HEK293 (cell line): ENCODE measurements at regions not wholly inside any gene's neighbourhood (a gene's known extent, or its start where the extent isn't known, plus 50 kb on each side); places are given as distances from the start of the nearest gene placed in this dataset.

Experiments used
- CTCF ChIA-PET: fragments of 350-600 bp; formaldehyde crosslinking; extraction: SDS; loops from one replicate; lab custom pipeline; 2021; ENCODE audit warnings: antibody characterized with exemption; lab: Yijun Ruan, JAX
- POLR2A ChIA-PET: fragments of 300-600 bp; formaldehyde crosslinking; extraction: SDS; loops from one replicate; lab custom pipeline; 2020; ENCODE audit warnings: antibody characterized with exemption, inconsistent platforms; lab: Yijun Ruan, JAX
- H3K27ac ChIP-seq: fragments of 200-500 bp; sonication (Bioruptor generic); 2 replicates; pipeline ENCODE4 v1.5.1; 2014; ENCODE audit warnings: low read depth, low read length, control low read depth, inconsistent platforms; ENCODE audit errors: extremely low read depth
- H3K36me3 ChIP-seq, 2 experiments: fragments of 200-500 bp in 1 of 2; sonication (Bioruptor generic) in 1 of 2; 1 replicate in 1 of 2; 2 replicates in 1 of 2; pipeline ENCODE4 v1.5.1; 2014 to 2017; ENCODE audit warnings: inconsistent platforms in 2 of 2, low read length in 2 of 2; ENCODE audit not compliant: control insufficient read depth in 2 of 2, insufficient read depth in 1 of 2
- H3K4me1 ChIP-seq: fragments of 200-500 bp; sonication (Bioruptor generic); 2 replicates; pipeline ENCODE4 v1.5.1; 2014; ENCODE audit warnings: mild to moderate bottlenecking, low read length, inconsistent platforms; ENCODE audit not compliant: control insufficient read depth, insufficient read depth
- H3K4me3 ChIP-seq: 2 replicates; pipeline ENCODE4 v1.5.1; 2011; ENCODE audit warnings: low read depth, mild to moderate bottlenecking, control low read depth, low read length, moderate library complexity
- H3K9me3 ChIP-seq: fragments of 200-500 bp; sonication (Bioruptor generic); 2 replicates; pipeline ENCODE4 v1.5.1; 2014; ENCODE audit warnings: low read depth, low read length, inconsistent platforms; ENCODE audit not compliant: control insufficient read depth, insufficient read depth
- FEZF1 ChIP-seq: fragments of 450-650 bp; formaldehyde crosslinking; IDR thresholded peaks from 2 replicates; pipeline ENCODE4 v1.5.1; 2016; ENCODE audit warnings: missing biosample characterization, missing genetic modification characterization
- GFI1B ChIP-seq: fragments of 450-650 bp; formaldehyde crosslinking; IDR thresholded peaks from 2 replicates; pipeline ENCODE4 v1.5.1; 2016; ENCODE audit warnings: missing biosample characterization, missing genetic modification characterization
- SP2 ChIP-seq: fragments of 450-650 bp; formaldehyde crosslinking; IDR thresholded peaks from 2 replicates; pipeline ENCODE4 v1.5.1; 2016; ENCODE audit warnings: missing biosample characterization, missing genetic modification characterization
- YY1 ChIP-seq: fragments of 450-650 bp; formaldehyde crosslinking; IDR thresholded peaks from 2 replicates; pipeline ENCODE4 v1.5.1; 2018; ENCODE audit warnings: missing biosample characterization, missing genetic modification characterization
- ZBTB21 ChIP-seq: fragments of 450-650 bp; formaldehyde crosslinking; IDR thresholded peaks from 2 replicates; pipeline ENCODE4 v1.5.1; 2017; ENCODE audit warnings: missing biosample characterization, missing genetic modification characterization
- ZBTB7A ChIP-seq: fragments of 450-650 bp; formaldehyde crosslinking; IDR thresholded peaks from 2 replicates; pipeline ENCODE4 v1.5.1; 2016; ENCODE audit warnings: low read depth, missing biosample characterization, missing genetic modification characterization
- ZNF112 ChIP-seq: fragments of 450-650 bp; formaldehyde crosslinking; IDR thresholded peaks from 2 replicates; pipeline ENCODE4 v1.5.0; 2017; ENCODE audit warnings: missing biosample characterization, missing genetic modification characterization
- ZNF223 ChIP-seq: fragments of 450-650 bp; formaldehyde crosslinking; IDR thresholded peaks from 2 replicates; pipeline ENCODE4 v1.5.1; 2016; ENCODE audit warnings: missing biosample characterization, missing genetic modification characterization
- ZNF341 ChIP-seq: fragments of 450-650 bp; formaldehyde crosslinking; IDR thresholded peaks from 2 replicates; pipeline ENCODE4; 2016; ENCODE audit warnings: low read depth, missing biosample characterization, missing genetic modification characterization
- ZNF366 ChIP-seq: fragments of 450-650 bp; formaldehyde crosslinking; conservative IDR thresholded peaks from 2 replicates; pipeline ENCODE4 v1.5.1; 2016; ENCODE audit warnings: missing biosample characterization, missing genetic modification characterization
- ZNF555 ChIP-seq: fragments of 450-650 bp; formaldehyde crosslinking; conservative IDR thresholded peaks from 2 replicates; pipeline ENCODE4 v1.5.1; 2017; ENCODE audit warnings: missing biosample characterization, mild to moderate bottlenecking, missing genetic modification characterization, inconsistent platforms
- ZNF785 ChIP-seq: fragments of 450-650 bp; formaldehyde crosslinking; IDR thresholded peaks from 2 replicates; pipeline ENCODE4 v1.5.1; 2016; ENCODE audit warnings: missing biosample characterization, missing genetic modification characterization
- ZNF843 ChIP-seq: fragments of 450-650 bp; formaldehyde crosslinking; IDR thresholded peaks from 2 replicates; pipeline ENCODE4 v1.5.1; 2016; ENCODE audit warnings: missing biosample characterization, missing genetic modification characterization
- TF ChIP-seq, protein P1 (sequence below): fragments of 450-650 bp; formaldehyde crosslinking; IDR thresholded peaks from 2 replicates; pipeline ENCODE4 v1.5.1; 2016; ENCODE audit warnings: missing biosample characterization, missing genetic modification characterization, low read depth
- TF ChIP-seq, protein P2 (sequence below): fragments of 450-650 bp; formaldehyde crosslinking; IDR thresholded peaks from 2 replicates; pipeline ENCODE4 v1.5.1; 2016; ENCODE audit warnings: missing biosample characterization, missing genetic modification characterization
- TF ChIP-seq, protein P3 (sequence below): fragments of 450-650 bp; formaldehyde crosslinking; IDR thresholded peaks from 2 replicates; pipeline ENCODE4 v1.5.1; 2017; ENCODE audit warnings: missing biosample characterization, missing genetic modification characterization
- TF ChIP-seq, protein P4 (sequence below): fragments of 450-650 bp; formaldehyde crosslinking; IDR thresholded peaks from 2 replicates; pipeline ENCODE4 v1.5.1; 2016; ENCODE audit warnings: missing biosample characterization, missing genetic modification characterization
- TF ChIP-seq, protein P5 (sequence below): sonication (generic); formaldehyde crosslinking; IDR thresholded peaks from 2 replicates; pipeline ENCODE4 v1.8.1; 2022; ENCODE audit warnings: mild to moderate bottlenecking, moderate library complexity, missing genetic modification reagents

DNA sequence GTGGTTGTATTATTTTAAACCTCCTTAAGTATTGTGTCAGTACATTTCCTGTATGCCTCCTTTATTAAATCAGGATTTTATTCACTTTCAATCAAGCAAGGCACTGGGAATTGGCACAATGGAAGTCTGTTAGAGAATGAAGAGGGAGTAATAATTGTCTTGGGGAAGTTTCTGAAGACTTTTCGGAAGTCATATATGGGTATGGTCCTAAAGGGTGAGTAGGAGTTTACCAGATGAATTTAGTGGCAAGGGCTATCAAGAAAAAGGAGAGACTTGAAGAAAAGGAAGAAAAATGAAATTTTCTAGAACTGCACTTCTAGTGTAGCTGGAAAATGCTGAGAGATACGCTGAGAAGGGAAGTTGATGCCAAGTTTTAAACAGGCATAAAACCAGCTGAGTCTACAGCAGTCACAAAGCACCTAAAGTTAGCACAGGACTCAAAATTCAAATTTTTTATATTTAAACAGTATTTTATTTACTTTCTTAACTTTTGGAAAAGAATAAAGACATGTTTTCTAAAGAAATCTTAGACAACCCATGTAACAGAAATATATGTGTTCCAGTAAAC lies 184.9 kb downstream of the SMC2 start:
- Histone ChIP-seq H3K9me3 (no peaks in the 10 kb centered on the region), H3K4me1 (no peaks in the 10 kb centered on the region), H3K36me3 (no peaks in the 10 kb centered on the region), H3K4me3 (no peak overlapping the region), H3K27ac (no peak overlapping the region)
- POLR2A ChIA-PET, result no interaction called here
- CTCF ChIA-PET, result interaction anchor here (0.6 kb wide), 1 partner anchor 19 kb away, joined by 3 read pairs; no protein-coding TSS in a partner anchor
- no peak for TF ChIP-seq ZBTB7A (tag by site-specific recombination)
- no peak for TF ChIP-seq ZNF223
- no peak for TF ChIP-seq ZNF843 (tag by site-specific recombination)
- TF ChIP-seq, protein P1, sequence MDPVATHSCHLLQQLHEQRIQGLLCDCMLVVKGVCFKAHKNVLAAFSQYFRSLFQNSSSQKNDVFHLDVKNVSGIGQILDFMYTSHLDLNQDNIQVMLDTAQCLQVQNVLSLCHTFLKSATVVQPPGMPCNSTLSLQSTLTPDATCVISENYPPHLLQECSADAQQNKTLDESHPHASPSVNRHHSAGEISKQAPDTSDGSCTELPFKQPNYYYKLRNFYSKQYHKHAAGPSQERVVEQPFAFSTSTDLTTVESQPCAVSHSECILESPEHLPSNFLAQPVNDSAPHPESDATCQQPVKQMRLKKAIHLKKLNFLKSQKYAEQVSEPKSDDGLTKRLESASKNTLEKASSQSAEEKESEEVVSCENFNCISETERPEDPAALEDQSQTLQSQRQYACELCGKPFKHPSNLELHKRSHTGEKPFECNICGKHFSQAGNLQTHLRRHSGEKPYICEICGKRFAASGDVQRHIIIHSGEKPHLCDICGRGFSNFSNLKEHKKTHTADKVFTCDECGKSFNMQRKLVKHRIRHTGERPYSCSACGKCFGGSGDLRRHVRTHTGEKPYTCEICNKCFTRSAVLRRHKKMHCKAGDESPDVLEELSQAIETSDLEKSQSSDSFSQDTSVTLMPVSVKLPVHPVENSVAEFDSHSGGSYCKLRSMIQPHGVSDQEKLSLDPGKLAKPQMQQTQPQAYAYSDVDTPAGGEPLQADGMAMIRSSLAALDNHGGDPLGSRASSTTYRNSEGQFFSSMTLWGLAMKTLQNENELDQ, result no peak
- TF ChIP-seq SP2 (tag by site-specific recombination), result no peak
- TF ChIP-seq, protein P2, sequence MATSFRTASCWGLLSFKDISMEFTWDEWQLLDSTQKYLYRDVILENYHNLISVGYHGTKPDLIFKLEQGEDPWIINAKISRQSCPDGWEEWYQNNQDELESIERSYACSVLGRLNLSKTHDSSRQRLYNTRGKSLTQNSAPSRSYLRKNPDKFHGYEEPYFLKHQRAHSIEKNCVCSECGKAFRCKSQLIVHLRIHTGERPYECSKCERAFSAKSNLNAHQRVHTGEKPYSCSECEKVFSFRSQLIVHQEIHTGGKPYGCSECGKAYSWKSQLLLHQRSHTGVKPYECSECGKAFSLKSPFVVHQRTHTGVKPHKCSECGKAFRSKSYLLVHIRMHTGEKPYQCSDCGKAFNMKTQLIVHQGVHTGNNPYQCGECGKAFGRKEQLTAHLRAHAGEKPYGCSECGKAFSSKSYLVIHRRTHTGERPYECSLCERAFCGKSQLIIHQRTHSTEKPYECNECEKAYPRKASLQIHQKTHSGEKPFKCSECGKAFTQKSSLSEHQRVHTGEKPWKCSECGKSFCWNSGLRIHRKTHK, result no peak
- TF ChIP-seq ZNF112 (tag by site-specific recombination), result no peak
- no peak for TF ChIP-seq FEZF1 (tag by site-specific recombination)
- TF ChIP-seq ZNF341 (tag by site-specific recombination), result no peak
- no peak for TF ChIP-seq YY1 (tag by site-specific recombination)
- no peak for TF ChIP-seq ZNF785 (tag by site-specific recombination)
- TF ChIP-seq GFI1B (tag by site-specific recombination), result no peak
- TF ChIP-seq ZNF366 (tag by site-specific recombination), result no peak
- TF ChIP-seq, protein P3, sequence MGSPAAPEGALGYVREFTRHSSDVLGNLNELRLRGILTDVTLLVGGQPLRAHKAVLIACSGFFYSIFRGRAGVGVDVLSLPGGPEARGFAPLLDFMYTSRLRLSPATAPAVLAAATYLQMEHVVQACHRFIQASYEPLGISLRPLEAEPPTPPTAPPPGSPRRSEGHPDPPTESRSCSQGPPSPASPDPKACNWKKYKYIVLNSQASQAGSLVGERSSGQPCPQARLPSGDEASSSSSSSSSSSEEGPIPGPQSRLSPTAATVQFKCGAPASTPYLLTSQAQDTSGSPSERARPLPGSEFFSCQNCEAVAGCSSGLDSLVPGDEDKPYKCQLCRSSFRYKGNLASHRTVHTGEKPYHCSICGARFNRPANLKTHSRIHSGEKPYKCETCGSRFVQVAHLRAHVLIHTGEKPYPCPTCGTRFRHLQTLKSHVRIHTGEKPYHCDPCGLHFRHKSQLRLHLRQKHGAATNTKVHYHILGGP (tag by site-specific recombination), result no peak
- TF ChIP-seq ZBTB21 (tag by site-specific recombination), result no peak
- TF ChIP-seq, all 188 proteins: peak for 0

DNA sequence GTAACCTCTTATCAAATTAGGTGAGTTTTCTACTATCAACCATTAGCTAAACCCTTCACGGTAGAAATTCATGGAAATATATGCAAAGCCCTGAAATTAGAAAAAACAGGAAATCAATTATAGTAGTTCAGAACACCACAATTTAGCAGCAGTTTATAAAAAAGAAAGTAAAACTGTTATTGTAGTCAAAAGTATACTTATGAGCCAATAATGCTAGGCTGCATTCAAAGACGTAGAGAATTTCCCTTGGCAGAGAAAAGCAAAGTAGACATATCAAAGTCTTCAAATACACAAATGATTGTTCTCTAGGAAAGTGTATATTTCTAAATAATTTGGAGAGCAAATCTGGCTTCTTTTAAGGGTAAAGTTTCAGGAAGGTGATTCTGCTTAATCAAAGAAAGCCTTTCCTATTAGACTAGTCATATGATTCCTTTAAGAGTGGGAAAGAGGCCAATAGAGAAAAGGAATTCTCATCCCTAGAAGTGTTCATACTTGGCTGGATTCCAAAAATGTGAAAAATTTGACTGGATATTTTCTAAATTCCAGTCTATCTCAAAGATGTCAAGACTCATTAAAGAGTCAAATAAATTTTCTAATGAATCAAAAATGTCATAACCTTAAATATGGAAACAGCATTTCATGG lies 185.5 kb downstream of the SMC2 start:
- Histone ChIP-seq H3K27ac (no peak overlapping the region), H3K4me3 (no peak overlapping the region), H3K36me3 (no peaks in the 10 kb centered on the region), H3K9me3 (no peaks in the 10 kb centered on the region)
- no peak for TF ChIP-seq ZNF555 (tag by site-specific recombination)
- TF ChIP-seq, protein P4, sequence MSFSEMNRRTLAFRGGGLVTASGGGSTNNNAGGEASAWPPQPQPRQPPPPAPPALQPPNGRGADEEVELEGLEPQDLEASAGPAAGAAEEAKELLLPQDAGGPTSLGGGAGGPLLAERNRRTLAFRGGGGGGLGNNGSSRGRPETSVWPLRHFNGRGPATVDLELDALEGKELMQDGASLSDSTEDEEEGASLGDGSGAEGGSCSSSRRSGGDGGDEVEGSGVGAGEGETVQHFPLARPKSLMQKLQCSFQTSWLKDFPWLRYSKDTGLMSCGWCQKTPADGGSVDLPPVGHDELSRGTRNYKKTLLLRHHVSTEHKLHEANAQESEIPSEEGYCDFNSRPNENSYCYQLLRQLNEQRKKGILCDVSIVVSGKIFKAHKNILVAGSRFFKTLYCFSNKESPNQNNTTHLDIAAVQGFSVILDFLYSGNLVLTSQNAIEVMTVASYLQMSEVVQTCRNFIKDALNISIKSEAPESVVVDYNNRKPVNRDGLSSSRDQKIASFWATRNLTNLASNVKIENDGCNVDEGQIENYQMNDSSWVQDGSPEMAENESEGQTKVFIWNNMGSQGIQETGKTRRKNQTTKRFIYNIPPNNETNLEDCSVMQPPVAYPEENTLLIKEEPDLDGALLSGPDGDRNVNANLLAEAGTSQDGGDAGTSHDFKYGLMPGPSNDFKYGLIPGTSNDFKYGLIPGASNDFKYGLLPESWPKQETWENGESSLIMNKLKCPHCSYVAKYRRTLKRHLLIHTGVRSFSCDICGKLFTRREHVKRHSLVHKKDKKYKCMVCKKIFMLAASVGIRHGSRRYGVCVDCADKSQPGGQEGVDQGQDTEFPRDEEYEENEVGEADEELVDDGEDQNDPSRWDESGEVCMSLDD (tag by site-specific recombination), result no peak
- TF ChIP-seq, protein P5, sequence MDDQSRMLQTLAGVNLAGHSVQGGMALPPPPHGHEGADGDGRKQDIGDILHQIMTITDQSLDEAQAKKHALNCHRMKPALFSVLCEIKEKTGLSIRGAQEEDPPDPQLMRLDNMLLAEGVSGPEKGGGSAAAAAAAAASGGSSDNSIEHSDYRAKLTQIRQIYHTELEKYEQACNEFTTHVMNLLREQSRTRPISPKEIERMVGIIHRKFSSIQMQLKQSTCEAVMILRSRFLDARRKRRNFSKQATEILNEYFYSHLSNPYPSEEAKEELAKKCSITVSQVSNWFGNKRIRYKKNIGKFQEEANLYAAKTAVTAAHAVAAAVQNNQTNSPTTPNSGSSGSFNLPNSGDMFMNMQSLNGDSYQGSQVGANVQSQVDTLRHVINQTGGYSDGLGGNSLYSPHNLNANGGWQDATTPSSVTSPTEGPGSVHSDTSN, result no peak
- TF ChIP-seq, all 188 proteins: peak for 0
- CTCF ChIA-PET, result no interaction called here
- POLR2A ChIA-PET, result no interaction called here
- H3K4me1 ChIP-seq, result no peaks in the 10 kb centered on the region
